A549 (cell line): ENCODE measurements at regions not wholly inside any gene's neighbourhood (a gene's known extent, or its start where the extent isn't known, plus 50 kb on each side); places are given as distances from the start of the nearest gene placed in this dataset.

Experiments used
- ATAC-seq, 2 experiments: fragments of 200-7000 bp in 1 of 2; fragments of >200 bp in 1 of 2; cut with Nextera tagmentation in 1 of 2; cut with Tn5 transposase in 1 of 2; 3 replicates each; pipeline versions ENCODE4 v1.8.0 to v1.9.1; 2018 to 2020; ENCODE audit warnings: mild to moderate bottlenecking in 1 of 2, moderate library complexity in 1 of 2
- CTCF ChIA-PET: fragments of 300-600 bp; sonication (Branson Sonifier 250); formaldehyde crosslinking; extraction: SDS; loops from one replicate; lab custom pipeline; 2021; ENCODE audit warnings: antibody characterized with exemption, inconsistent platforms; lab: Yijun Ruan, JAX
- POLR2A ChIA-PET: fragments of 350-600 bp; formaldehyde crosslinking; extraction: SDS; loops from one replicate; lab custom pipeline; 2021; ENCODE audit warnings: antibody characterized with exemption, inconsistent platforms; lab: Yijun Ruan, JAX
- DNase-seq, 2 experiments: peaks; one replicate each; pipeline versions ENCODE4 v3.0.0 to v3.0.0-alpha.2; 2011 to 2016; ENCODE audit warnings: low read depth in 1 of 2, low spot score in 1 of 2
- FAIRE-seq: peaks from 2 replicates; lab custom pipeline; 2011; peaks lifted over from hg19 to GRCh38; lab: Jason Lieb, UNC
- H3K27ac ChIP-seq, 2 experiments: fragments of >200 bp; sonication (Bioruptor Twin); formaldehyde crosslinking; 3 replicates each; pipeline ENCODE4 v1.5.1; 2016 to 2017
- H3K4me1 ChIP-seq: fragments of >200 bp; sonication (Bioruptor Twin); formaldehyde crosslinking; 3 replicates; pipeline ENCODE4 v1.6.1; 2016
- H3K4me2 ChIP-seq: fragments of >200 bp; sonication (Bioruptor Twin); formaldehyde crosslinking; 3 replicates; pipeline ENCODE4 v1.6.1; 2016
- H3K4me3 ChIP-seq: fragments of >200 bp; sonication (Bioruptor Twin); formaldehyde crosslinking; 3 replicates; pipeline ENCODE4 v1.5.1; 2016
- H3K9me3 ChIP-seq: fragments of >200 bp; sonication (Bioruptor Twin); formaldehyde crosslinking; 3 replicates; pipeline ENCODE4 v1.6.1; 2016
- BHLHE40 ChIP-seq: IDR thresholded peaks from 2 replicates; pipeline ENCODE4 v1.6.1; 2012; ENCODE audit warnings: low read depth, low read length, inconsistent platforms
- CBX8 ChIP-seq: fragments of 200-600 bp; sonication (generic); IDR thresholded peaks from 2 replicates; pipeline ENCODE4 v1.6.1; 2016
- CEBPB ChIP-seq, 2 experiments: fragments of >200 bp in 1 of 2; sonication (Bioruptor Twin) in 1 of 2; formaldehyde crosslinking in 1 of 2; IDR thresholded peaks; 2 replicates each; pipeline ENCODE4 v1.6.1; 2012 to 2016
- CHD4 ChIP-seq: fragments of 200-600 bp; sonication (generic); IDR thresholded peaks from 2 replicates; pipeline ENCODE4 v1.6.1; 2016; ENCODE audit warnings: antibody characterized with exemption, mild to moderate bottlenecking, borderline replicate concordance
- CTCF ChIP-seq: fragments of >200 bp; sonication (Bioruptor Twin); formaldehyde crosslinking; IDR thresholded peaks from 3 replicates; pipeline ENCODE4 v1.5.1; 2016
- EHF ChIP-seq: fragments of 250-450 bp; sonication (Bioruptor Pico); IDR thresholded peaks from 2 replicates; pipeline ENCODE4 v1.5.0; 2020; ENCODE audit warnings: mild to moderate bottlenecking
- EHMT2 ChIP-seq: fragments of 200-600 bp; sonication (generic); IDR thresholded peaks from 2 replicates; pipeline ENCODE4 v1.6.1; 2016; ENCODE audit warnings: antibody characterized with exemption, low read depth, mild to moderate bottlenecking, moderate library complexity
- FOSB ChIP-seq: fragments of 250-450 bp; sonication (Bioruptor Pico); IDR thresholded peaks from 2 replicates; pipeline ENCODE4 v1.5.0; 2020; ENCODE audit warnings: mild to moderate bottlenecking, moderate library complexity
- HDAC2 ChIP-seq: fragments of 200-600 bp; sonication (generic); IDR thresholded peaks from 2 replicates; pipeline ENCODE4 v1.6.1; 2016
- HES2 ChIP-seq: fragments of >200 bp; sonication (Bioruptor Twin); formaldehyde crosslinking; IDR thresholded peaks from 2 replicates; pipeline ENCODE4 v1.6.1; 2016
- HOXB13 ChIP-seq: fragments of 250-450 bp; sonication (Bioruptor Pico); IDR thresholded peaks from 2 replicates; pipeline ENCODE4 v1.5.0; 2020; ENCODE audit warnings: low read depth, mild to moderate bottlenecking, moderate library complexity
- HOXB5 ChIP-seq: fragments of 250-450 bp; sonication (Bioruptor Pico); IDR thresholded peaks from 2 replicates; pipeline ENCODE4 v1.5.0; 2020; ENCODE audit warnings: mild to moderate bottlenecking, moderate library complexity
- JUN ChIP-seq, 2 experiments: fragments of >200 bp; sonication (Bioruptor Twin); formaldehyde crosslinking; IDR thresholded peaks; 2 replicates in 1 of 2; 3 replicates in 1 of 2; pipeline ENCODE4 v1.6.1; 2016 to 2017
- JUNB ChIP-seq: fragments of >200 bp; sonication (Bioruptor Twin); formaldehyde crosslinking; IDR thresholded peaks from 2 replicates; pipeline ENCODE4 v1.6.1; 2016
- KDM5A ChIP-seq: fragments of 200-600 bp; sonication (generic); IDR thresholded peaks from 2 replicates; pipeline ENCODE4 v1.6.1; 2016; ENCODE audit warnings: antibody characterized with exemption, mild to moderate bottlenecking
- MAX ChIP-seq: IDR thresholded peaks from 2 replicates; pipeline ENCODE4 v1.6.1; 2012
- MYC ChIP-seq: IDR thresholded peaks from 2 replicates; pipeline ENCODE4 v1.6.1; 2012; ENCODE audit warnings: mild to moderate bottlenecking, inconsistent platforms, low read length, improper control_type of control experiment, borderline replicate concordance
- NPAS2 ChIP-seq: fragments of 250-450 bp; sonication (Bioruptor Pico); IDR thresholded peaks from 2 replicates; pipeline ENCODE4 v1.8.0; 2022; ENCODE audit warnings: mild to moderate bottlenecking, moderate library complexity, borderline replicate concordance
- PBX3 ChIP-seq: IDR thresholded peaks from 2 replicates; pipeline ENCODE4 v1.6.1; 2012
- POLR2A ChIP-seq: IDR thresholded peaks from 2 replicates; pipeline ENCODE4 v1.6.1; 2012; ENCODE audit warnings: mild to moderate bottlenecking, low read length
- RAD21 ChIP-seq, 2 experiments: fragments of >200 bp in 1 of 2; sonication (Bioruptor Twin) in 1 of 2; formaldehyde crosslinking in 1 of 2; IDR thresholded peaks in 1 of 2; conservative IDR thresholded peaks in 1 of 2; 2 replicates in 1 of 2; 3 replicates in 1 of 2; pipeline ENCODE4 v1.6.1; 2012 to 2018; ENCODE audit warnings: inconsistent platforms in 1 of 2
- RCOR1 ChIP-seq: fragments of 150-350 bp; IDR thresholded peaks from 2 replicates; pipeline ENCODE4 v1.6.1; 2014; ENCODE audit warnings: antibody characterized with exemption, low read length, low read depth
- RFX5 ChIP-seq: fragments of 450-650 bp; IDR thresholded peaks from 2 replicates; pipeline ENCODE4 v1.7.1; 2014; ENCODE audit warnings: antibody characterized with exemption, mild to moderate bottlenecking, moderate library complexity
- RNF2 ChIP-seq: fragments of 200-600 bp; sonication (generic); IDR thresholded peaks from 2 replicates; pipeline ENCODE4 v1.6.1; 2016; ENCODE audit warnings: low read depth, mild to moderate bottlenecking, antibody characterized with exemption, moderate library complexity, borderline replicate concordance
- SMC3 ChIP-seq: fragments of >200 bp; sonication (Bioruptor Twin); formaldehyde crosslinking; IDR thresholded peaks from 3 replicates; pipeline ENCODE4 v1.6.1; 2018; ENCODE audit warnings: inconsistent platforms
- TFCP2L1 ChIP-seq: fragments of 250-450 bp; sonication (Bioruptor Pico); IDR thresholded peaks from 2 replicates; pipeline ENCODE4 v1.5.0; 2021; ENCODE audit warnings: mild to moderate bottlenecking
- USF2 ChIP-seq: fragments of 450-650 bp; IDR thresholded peaks from 2 replicates; pipeline ENCODE4 v1.6.1; 2014; ENCODE audit warnings: antibody characterized with exemption
- ZSCAN20 ChIP-seq: fragments of 250-450 bp; sonication (Bioruptor Pico); IDR thresholded peaks from 2 replicates; pipeline ENCODE4 v1.8.0; 2022; ENCODE audit warnings: mild to moderate bottlenecking, moderate library complexity
- WGBS: methylation state at CpG from one replicate; pipeline ENCODE4 v1.1.6; 2017; ENCODE audit errors: missing lambda C conversion rate; 5-methylcytosine and 5-hydroxymethylcytosine counted together

GRCh38 chrX:42616981-42617380, 161.0 kb downstream of the PPP1R2C start (continued):
- TF ChIP-seq NPAS2 (CRISPR knock-in tag), result no peak
- no peak for TF ChIP-seq KDM5A
- no peak for TF ChIP-seq HOXB5
- TF ChIP-seq, all 56 proteins: peak for 0

- no peak overlapping the region for H3K4me3 ChIP-seq
- ATAC-seq, result no peak
- POLR2A ChIA-PET, result no interaction called here
- 43% methylated on average over 1 of the region's 1 CpG for WGBS
- no peak for TF ChIP-seq ZSCAN20 (CRISPR knock-in tag)
- TF ChIP-seq MAX, result no peak
- TF ChIP-seq CHD4, result no peak
- no peak for TF ChIP-seq POLR2A
- TF ChIP-seq MYC, result no peak
- TF ChIP-seq RNF2, result no peak
- no peak for TF ChIP-seq RAD21 (conservative IDR thresholded peaks at IDR 0.05 in 1 of 2, IDR thresholded peaks at IDR 0.05 in 1 of 2)
- TF ChIP-seq HES2, result no peak
- TF ChIP-seq HDAC2, result no peak
- TF ChIP-seq EHF (CRISPR knock-in tag), result no peak
- no peak for TF ChIP-seq CTCF
- TF ChIP-seq PBX3, result no peak
- TF ChIP-seq RCOR1, result no peak
- no peaks in the 10 kb centered on the region for H3K4me1 ChIP-seq
- peak in 1 of 2 experiments; percentile 17 for DNase-seq
- no peaks in the 10 kb centered on the region for H3K9me3 ChIP-seq
- no peak overlapping the region for H3K27ac ChIP-seq
- CTCF ChIA-PET, result interaction anchor here (1.5 kb wide), 1 partner anchor 834 kb away, joined by 3 read pairs; no protein-coding TSS in a partner anchor
- no peak overlapping the region for H3K4me2 ChIP-seq
- no peak for FAIRE-seq
These were observed 162.8 kb downstream of the PPP1R2C start for GRCh38 chrX:42615161-42615563.

GRCh38 chrX:42606591-42606990, 171.4 kb downstream of the PPP1R2C start:
- no peak for TF ChIP-seq JUNB
- DNase-seq (no peak), ATAC-seq (no peak), FAIRE-seq (no peak)
- H3K9me3 ChIP-seq, result no peaks in the 10 kb centered on the region
- H3K4me1 ChIP-seq, result no peaks in the 10 kb centered on the region
- no peak overlapping the region for H3K27ac ChIP-seq
- WGBS, result 36% methylated on average over 4 of the region's 4 CpGs
- no peak overlapping the region for H3K4me3 ChIP-seq
- H3K4me2 ChIP-seq, result no peak overlapping the region
- POLR2A ChIA-PET, result no interaction called here
- CTCF ChIA-PET, result no interaction called here

GRCh38 chrX:42604302-42604701, 173.7 kb downstream of the PPP1R2C start:
- no peak for FAIRE-seq
- no peak for TF ChIP-seq RCOR1
- no peak for TF ChIP-seq FOSB (CRISPR knock-in tag)
- no peak for TF ChIP-seq HDAC2
- TF ChIP-seq CEBPB (IDR thresholded peaks at IDR 0.05), result no peak
- no peak for TF ChIP-seq EHMT2
- no peak for TF ChIP-seq RFX5
- TF ChIP-seq HOXB5, result no peak
- TF ChIP-seq RNF2, result no peak
- no peak for TF ChIP-seq HOXB13 (CRISPR knock-in tag)
- no peak for TF ChIP-seq CBX8
- TF ChIP-seq USF2, result no peak
- no peak for TF ChIP-seq TFCP2L1 (CRISPR knock-in tag)
- TF ChIP-seq SMC3, result no peak
- TF ChIP-seq BHLHE40, result no peak
- no peak for TF ChIP-seq PBX3
- no peak for TF ChIP-seq JUN (IDR thresholded peaks at IDR 0.05)
- no peak for TF ChIP-seq JUNB
- TF ChIP-seq, all 56 proteins: peak for 0
- no peak for ATAC-seq
- no peaks in the 10 kb centered on the region for H3K9me3 ChIP-seq
- ChIA-PET POLR2A (no interaction called here), CTCF (no interaction called here)
- no peaks in the 10 kb centered on the region for H3K4me1 ChIP-seq
- no peak overlapping the region for H3K4me3 ChIP-seq
- H3K27ac ChIP-seq, result no peak overlapping the region
- DNase-seq, result no peak
- 6% methylated on average over 2 of the region's 2 CpGs for WGBS
- no peak overlapping the region for H3K4me2 ChIP-seq
